GM10266 (cell line): ENCODE measurements at regions not wholly inside any gene's neighbourhood (a gene's known extent, or its start where the extent isn't known, plus 50 kb on each side); places are given as distances from the start of the nearest gene placed in this dataset.
"Not testable (repeated sequence)": the region's sequence is repeated elsewhere in the genome, so short reads cannot be mapped to it uniquely, and the experiment has no call there.

Experiments
- DNase-seq: peaks from one replicate; pipeline ENCODE4 v3.0.0; 2012; ENCODE audit errors: extremely low spot score
- TF ChIP-seq, protein P1 (sequence below): IDR thresholded peaks from 2 replicates; pipeline ENCODE4 v1.5.1; 2012; ENCODE audit warnings: mild to moderate bottlenecking, low read depth; ENCODE audit not compliant: control insufficient read depth, insufficient read depth; ENCODE audit errors: missing control alignments

- DNase-seq, result no peak
- TF ChIP-seq, protein P1, sequence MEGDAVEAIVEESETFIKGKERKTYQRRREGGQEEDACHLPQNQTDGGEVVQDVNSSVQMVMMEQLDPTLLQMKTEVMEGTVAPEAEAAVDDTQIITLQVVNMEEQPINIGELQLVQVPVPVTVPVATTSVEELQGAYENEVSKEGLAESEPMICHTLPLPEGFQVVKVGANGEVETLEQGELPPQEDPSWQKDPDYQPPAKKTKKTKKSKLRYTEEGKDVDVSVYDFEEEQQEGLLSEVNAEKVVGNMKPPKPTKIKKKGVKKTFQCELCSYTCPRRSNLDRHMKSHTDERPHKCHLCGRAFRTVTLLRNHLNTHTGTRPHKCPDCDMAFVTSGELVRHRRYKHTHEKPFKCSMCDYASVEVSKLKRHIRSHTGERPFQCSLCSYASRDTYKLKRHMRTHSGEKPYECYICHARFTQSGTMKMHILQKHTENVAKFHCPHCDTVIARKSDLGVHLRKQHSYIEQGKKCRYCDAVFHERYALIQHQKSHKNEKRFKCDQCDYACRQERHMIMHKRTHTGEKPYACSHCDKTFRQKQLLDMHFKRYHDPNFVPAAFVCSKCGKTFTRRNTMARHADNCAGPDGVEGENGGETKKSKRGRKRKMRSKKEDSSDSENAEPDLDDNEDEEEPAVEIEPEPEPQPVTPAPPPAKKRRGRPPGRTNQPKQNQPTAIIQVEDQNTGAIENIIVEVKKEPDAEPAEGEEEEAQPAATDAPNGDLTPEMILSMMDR, result no peak
These were observed 409.7 kb upstream of the NFE2L3 start for GRCh38 chr7:25742316-25742715.

- DNase-seq, result not testable (repeated sequence)
These were observed 408.1 kb upstream of the NFE2L3 start for GRCh38 chr7:25743670-25744451.

- TF ChIP-seq, protein P1, result no peak
- no peak for DNase-seq
These were observed 401.1 kb upstream of the NFE2L3 start for GRCh38 chr7:25750744-25751508.

- TF ChIP-seq, protein P1, result no peak
- no peak for DNase-seq
These were observed 399.8 kb upstream of the NFE2L3 start for GRCh38 chr7:25752154-25752553.

DNA sequence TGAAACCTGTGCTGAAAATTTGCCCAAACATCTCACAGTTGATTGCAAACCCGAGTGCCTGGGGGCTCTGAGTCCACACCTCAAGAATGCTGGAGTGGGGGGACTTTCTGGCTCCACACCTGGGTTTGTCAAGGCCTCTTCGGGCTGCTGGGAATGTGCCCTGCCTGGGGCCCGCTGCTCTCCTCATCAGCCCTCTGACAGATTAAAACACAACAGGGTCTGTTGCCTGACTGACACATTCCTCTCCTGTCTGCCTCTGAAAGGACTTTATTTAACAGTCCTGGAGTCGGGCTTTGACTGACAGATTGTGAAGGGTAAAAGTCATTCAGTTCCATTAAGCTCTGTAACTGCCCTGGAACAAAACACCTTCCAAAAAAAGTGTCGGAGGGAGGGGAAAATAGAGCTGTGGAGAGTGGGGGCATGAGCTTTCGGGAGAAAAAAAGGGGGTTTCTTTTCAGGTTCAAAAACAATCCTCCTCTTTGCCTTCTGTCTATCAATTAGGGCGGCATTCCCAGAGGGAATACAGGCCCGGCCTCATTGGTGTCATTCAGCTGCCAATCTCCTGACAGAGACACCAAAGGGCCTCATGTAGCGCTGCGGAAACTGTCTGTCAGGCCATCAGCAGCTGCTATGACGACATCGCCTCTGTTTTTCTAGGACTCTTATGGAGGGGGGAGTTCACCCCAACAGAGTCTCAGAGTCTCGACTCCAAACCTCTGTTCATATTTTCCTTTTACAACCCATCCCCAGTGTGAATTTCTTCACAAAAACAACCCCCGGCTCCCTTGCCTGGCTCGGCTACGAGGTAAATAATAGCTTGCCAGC is 398.8 kb upstream of the NFE2L3 start:
- no peak for DNase-seq
- TF ChIP-seq, protein P1, result no peak

DNA sequence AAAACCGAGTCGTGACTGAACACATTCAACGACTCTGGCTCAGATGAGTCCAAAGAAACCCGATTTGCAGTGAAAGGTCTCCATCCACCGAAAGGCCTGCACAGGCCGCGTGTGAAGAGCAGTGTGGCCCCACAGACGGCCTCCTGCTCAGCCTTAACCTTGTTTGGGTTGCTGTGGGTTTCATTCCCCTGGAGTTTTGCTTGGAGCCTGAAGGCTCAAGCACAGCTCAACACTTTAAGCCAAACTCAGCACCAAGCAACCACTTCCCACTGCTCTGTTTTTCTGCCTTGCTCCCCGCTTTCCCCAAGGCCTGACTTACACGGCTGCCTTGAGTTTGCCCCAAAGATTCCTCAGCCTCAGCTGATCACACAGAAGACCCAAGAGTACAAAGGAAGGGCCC is 398.2 kb upstream of the NFE2L3 start:
- DNase-seq, result no peak
- TF ChIP-seq, protein P1, result no peak

DNA sequence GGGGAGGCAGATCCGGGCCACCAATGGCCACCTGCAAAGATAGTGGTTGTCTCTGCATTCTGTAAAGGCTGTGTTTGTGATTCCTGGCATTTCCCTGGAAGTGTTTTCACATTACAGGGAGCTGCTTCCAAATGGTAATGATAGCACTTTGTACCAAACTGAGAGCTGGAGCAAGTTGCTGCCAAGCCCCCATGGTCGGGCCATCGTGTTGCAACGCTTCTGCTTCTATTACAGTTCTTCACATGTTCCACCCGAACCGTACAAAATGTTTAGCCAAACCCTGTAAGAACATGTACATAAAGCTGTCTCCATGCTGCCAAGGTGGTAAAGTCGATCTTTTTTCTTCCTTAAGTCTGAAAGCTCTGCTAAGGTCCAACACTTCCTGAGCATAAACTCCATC is 397.7 kb upstream of the NFE2L3 start:
- TF ChIP-seq, protein P1, result no peak

More for the DNA sequence above, 397.7 kb upstream of the NFE2L3 start:
- DNase-seq, result no peak
